Karpas-422 (cell line): ENCODE measurements at regions not wholly inside any gene's neighbourhood (a gene's known extent, or its start where the extent isn't known, plus 50 kb on each side); places are given as distances from the start of the nearest gene placed in this dataset.

ENCODE experiments used
- DNase-seq: peaks from one replicate; pipeline ENCODE4 v3.0.0-alpha.2; 2015
- H2AFZ ChIP-seq: fragments of 200-600 bp; sonication (generic); 2 replicates; pipeline ENCODE4 v1.6.1; 2014; ENCODE audit warnings: antibody characterized with exemption, low read length, mixed read lengths
- H3K27ac ChIP-seq: fragments of 200-600 bp; sonication (generic); 2 replicates; pipeline ENCODE4 v1.5.1; 2014; ENCODE audit warnings: mild to moderate bottlenecking, low read length, moderate library complexity
- H3K27me3 ChIP-seq: fragments of 200-600 bp; sonication (generic); 2 replicates; pipeline ENCODE4 v1.6.1; 2014; ENCODE audit warnings: low read length, mixed read lengths
- H3K36me3 ChIP-seq: fragments of 200-600 bp; sonication (generic); 2 replicates; pipeline ENCODE4 v1.6.1; 2014; ENCODE audit warnings: low read length, mixed read lengths; ENCODE audit not compliant: insufficient read depth
- H3K4me1 ChIP-seq: fragments of 200-600 bp; sonication (generic); 2 replicates; pipeline ENCODE4 v1.6.1; 2014; ENCODE audit warnings: mild to moderate bottlenecking, low read length, mixed read lengths
- H3K4me2 ChIP-seq: fragments of 200-600 bp; sonication (generic); 2 replicates; pipeline ENCODE4 v1.6.1; 2014; ENCODE audit warnings: low read length, low read depth, mild to moderate bottlenecking; ENCODE audit not compliant: poor library complexity, severe bottlenecking
- H3K4me3 ChIP-seq: fragments of 200-600 bp; sonication (generic); 2 replicates; pipeline ENCODE4 v1.5.1; 2014; ENCODE audit warnings: mild to moderate bottlenecking, antibody characterized with exemption, low read length, mixed read lengths
- H3K79me2 ChIP-seq: fragments of 200-600 bp; sonication (generic); 2 replicates; pipeline ENCODE4 v1.6.1; 2014; ENCODE audit warnings: mild to moderate bottlenecking, low read length, mixed read lengths
- H3K9ac ChIP-seq: fragments of 200-600 bp; sonication (generic); 2 replicates; pipeline ENCODE4 v1.6.0; 2014; ENCODE audit warnings: low read length
- H3K9me2 ChIP-seq: fragments of 200-600 bp; sonication (generic), shearing (Covaris generic); replicated peaks from 2 replicates; pipeline ENCODE4 v1.6.0; 2014; ENCODE audit warnings: mild to moderate bottlenecking, low read length, moderate library complexity; ENCODE audit not compliant: insufficient read depth
- H3K9me3 ChIP-seq: fragments of 300-700, 200-600 bp; sonication (generic); 2 replicates; pipeline ENCODE4 v1.6.1; 2014; ENCODE audit warnings: low read length, mixed read lengths
- H4K20me1 ChIP-seq: fragments of 200-600 bp; sonication (generic); 2 replicates; pipeline ENCODE4 v1.6.1; 2014; ENCODE audit warnings: mild to moderate bottlenecking, antibody characterized with exemption, low read length, low read depth; ENCODE audit not compliant: insufficient read depth

- no peaks in the 10 kb centered on the region for H3K9me2 ChIP-seq
- no peaks in the 10 kb centered on the region for H4K20me1 ChIP-seq
- peaks cover 12% of the 10 kb centered on the region for H3K9me3 ChIP-seq
- no peak overlapping the region for H3K9ac ChIP-seq
- H2AFZ ChIP-seq, result no peak overlapping the region
- H3K79me2 ChIP-seq, result no peaks in the 10 kb centered on the region
- H3K4me2 ChIP-seq, result no peak overlapping the region
- no peak for DNase-seq
- H3K4me3 ChIP-seq, result no peak overlapping the region
- no peak overlapping the region for H3K27ac ChIP-seq
- H3K36me3 ChIP-seq, result no peaks in the 10 kb centered on the region
- no peaks in the 10 kb centered on the region for H3K4me1 ChIP-seq
- no peaks in the 10 kb centered on the region for H3K27me3 ChIP-seq
Observed at GRCh38 chr18:27848336-27848735, 328.6 kb downstream of the CDH2 start.

- Histone ChIP-seq H3K4me2 (no peak overlapping the region), H2AFZ (no peak overlapping the region), H4K20me1 (no peaks in the 10 kb centered on the region), H3K79me2 (no peaks in the 10 kb centered on the region), H3K27ac (no peak overlapping the region), H3K4me3 (no peak overlapping the region), H3K9me2 (no peaks in the 10 kb centered on the region), H3K36me3 (no peaks in the 10 kb centered on the region), H3K9ac (no peak overlapping the region), H3K4me1 (no peaks in the 10 kb centered on the region), H3K27me3 (no peaks in the 10 kb centered on the region), H3K9me3 (peaks cover 12% of the 10 kb centered on the region)
- DNase-seq, result no peak
Observed at GRCh38 chr18:27847412-27847811, 329.5 kb downstream of the CDH2 start.

- H2AFZ ChIP-seq, result no peak overlapping the region
- DNase-seq, result no peak
Observed at GRCh38 chr18:27845897-27846296, 331.0 kb downstream of the CDH2 start.

DNA sequence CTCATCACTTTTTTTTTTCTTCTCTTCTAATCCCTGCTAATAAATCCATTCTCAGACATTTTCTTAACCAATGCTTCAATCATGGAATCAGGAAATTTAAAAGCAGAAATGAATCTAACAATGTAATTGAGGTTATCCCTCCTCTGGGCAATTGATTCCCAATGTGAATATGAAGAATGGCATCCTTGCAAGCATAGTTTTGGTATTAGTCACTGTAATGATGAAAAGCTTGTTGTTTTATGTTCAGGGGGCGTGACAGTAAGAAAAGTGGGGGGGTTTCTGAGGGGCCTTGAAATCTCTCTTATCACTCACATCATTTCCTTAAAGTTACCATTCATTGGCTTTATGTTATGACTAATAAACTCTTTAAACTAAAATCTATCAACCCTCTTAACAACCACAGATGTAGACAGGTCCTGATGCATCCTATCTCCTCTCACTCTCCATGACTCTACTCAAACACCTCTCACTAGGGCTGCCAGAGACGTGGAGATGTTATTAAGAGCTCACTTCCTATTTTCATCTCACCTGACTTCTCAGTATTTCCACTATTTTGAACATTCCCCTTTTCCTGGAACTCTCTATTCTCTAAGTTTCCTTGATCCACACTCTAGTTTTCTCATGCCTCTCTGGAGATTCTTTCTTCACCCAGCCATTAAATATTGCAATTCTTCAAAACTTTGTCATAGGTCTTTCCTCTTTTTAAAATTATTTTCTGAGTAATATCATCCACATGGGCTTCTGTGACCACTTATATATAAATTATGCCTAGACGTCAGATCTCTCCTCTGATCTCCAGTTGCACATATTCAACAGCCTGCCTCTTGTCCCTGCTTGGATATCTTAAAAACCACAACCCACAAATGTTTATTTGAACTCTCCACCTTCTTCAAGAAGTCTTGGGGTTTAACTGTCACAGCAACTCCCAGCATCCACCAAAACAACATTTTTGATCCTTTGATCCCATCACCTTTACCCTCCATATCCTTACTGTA lies 332.9 kb downstream of the CDH2 start:
- Histone ChIP-seq H3K9me3 (peaks cover 20% of the 10 kb centered on the region), H3K36me3 (no peaks in the 10 kb centered on the region), H3K4me2 (no peak overlapping the region), H3K27me3 (no peaks in the 10 kb centered on the region), H3K4me3 (no peak overlapping the region), H4K20me1 (no peaks in the 10 kb centered on the region), H2AFZ (no peak overlapping the region), H3K9me2 (no peaks in the 10 kb centered on the region), H3K9ac (no peak overlapping the region), H3K27ac (no peak overlapping the region), H3K79me2 (no peaks in the 10 kb centered on the region), H3K4me1 (no peaks in the 10 kb centered on the region)
- DNase-seq, result no peak

More at GRCh38 chr18:27845897-27846296, 331.0 kb downstream of the CDH2 start:
- Histone ChIP-seq H4K20me1 (no peaks in the 10 kb centered on the region), H3K27ac (no peak overlapping the region), H3K36me3 (no peaks in the 10 kb centered on the region), H3K27me3 (no peaks in the 10 kb centered on the region), H3K9me3 (peaks cover 12% of the 10 kb centered on the region), H3K9me2 (no peaks in the 10 kb centered on the region), H3K79me2 (no peaks in the 10 kb centered on the region), H3K9ac (no peak overlapping the region), H3K4me3 (no peak overlapping the region), H3K4me1 (no peaks in the 10 kb centered on the region), H3K4me2 (no peak overlapping the region)

GRCh38 chr18:27839141-27839540 lies 337.8 kb downstream of the CDH2 start:
- H3K36me3 ChIP-seq, result no peaks in the 10 kb centered on the region
- no peak for DNase-seq
- no peaks in the 10 kb centered on the region for H3K4me1 ChIP-seq
- H3K9me3 ChIP-seq, result peaks cover 15% of the 10 kb centered on the region
- no peaks in the 10 kb centered on the region for H3K9me2 ChIP-seq
- H4K20me1 ChIP-seq, result no peaks in the 10 kb centered on the region
- no peak overlapping the region for H3K4me2 ChIP-seq
- no peak overlapping the region for H2AFZ ChIP-seq
- H3K9ac ChIP-seq, result no peak overlapping the region
- no peak overlapping the region for H3K27ac ChIP-seq
- H3K79me2 ChIP-seq, result no peaks in the 10 kb centered on the region
- H3K4me3 ChIP-seq, result no peak overlapping the region
- no peaks in the 10 kb centered on the region for H3K27me3 ChIP-seq

DNA sequence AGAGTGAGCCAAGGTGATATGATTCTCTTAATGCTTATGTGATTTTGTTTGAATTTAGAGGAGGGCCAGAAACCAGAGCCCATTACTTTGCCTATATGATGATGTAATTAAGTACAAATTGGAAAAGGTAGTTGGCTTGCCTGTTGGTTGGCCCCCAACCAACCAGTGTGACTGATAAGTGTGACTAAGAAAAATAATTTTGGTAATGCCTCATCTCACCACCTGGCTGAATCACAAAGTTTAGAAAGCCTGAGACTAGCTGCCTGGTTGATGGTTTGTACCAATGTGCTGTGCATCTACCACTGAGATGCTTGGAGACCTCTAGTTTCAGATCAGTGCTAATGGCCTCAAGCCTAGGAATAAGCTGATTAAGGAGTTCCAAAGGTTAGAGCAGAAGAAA lies 338.7 kb downstream of the CDH2 start:
- H3K4me2 ChIP-seq, result no peak overlapping the region
- no peak for DNase-seq
- H4K20me1 ChIP-seq, result no peaks in the 10 kb centered on the region
- H3K9me2 ChIP-seq, result no peaks in the 10 kb centered on the region
- no peaks in the 10 kb centered on the region for H3K79me2 ChIP-seq
- H3K27ac ChIP-seq, result no peak overlapping the region
- H3K4me3 ChIP-seq, result no peak overlapping the region
- H3K9me3 ChIP-seq, result peaks cover 16% of the 10 kb centered on the region
- no peaks in the 10 kb centered on the region for H3K36me3 ChIP-seq
- H3K4me1 ChIP-seq, result no peaks in the 10 kb centered on the region
- H3K27me3 ChIP-seq, result no peaks in the 10 kb centered on the region
- no peak overlapping the region for H2AFZ ChIP-seq
- no peak overlapping the region for H3K9ac ChIP-seq

DNA sequence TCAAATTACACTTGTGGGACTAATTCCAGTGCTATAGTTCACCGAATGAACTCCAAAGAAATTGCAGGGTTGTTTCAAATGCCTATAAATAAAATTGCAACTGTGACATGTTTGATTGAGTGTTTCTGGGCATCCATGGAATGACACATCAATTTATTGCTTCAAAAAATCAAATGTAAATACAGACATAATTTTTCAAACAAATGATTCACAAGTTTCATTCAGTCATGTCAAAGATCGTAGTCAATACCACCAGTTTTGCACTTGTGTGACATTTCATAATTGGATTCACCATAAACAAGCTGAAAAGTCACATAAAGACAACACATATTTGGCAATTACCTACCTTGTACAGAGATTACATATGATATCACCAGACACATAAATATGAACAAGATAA lies 350.8 kb downstream of the CDH2 start:
- H3K9ac ChIP-seq, result no peak overlapping the region
- no peak overlapping the region for H2AFZ ChIP-seq
- H3K9me3 ChIP-seq, result peaks cover 11% of the 10 kb centered on the region
- no peak overlapping the region for H3K27ac ChIP-seq
- H3K36me3 ChIP-seq, result no peaks in the 10 kb centered on the region
- no peak overlapping the region for H3K4me2 ChIP-seq
- H3K9me2 ChIP-seq, result no peaks in the 10 kb centered on the region
- H4K20me1 ChIP-seq, result no peaks in the 10 kb centered on the region
- no peaks in the 10 kb centered on the region for H3K27me3 ChIP-seq
- no peak overlapping the region for H3K4me3 ChIP-seq
- H3K4me1 ChIP-seq, result no peaks in the 10 kb centered on the region
- no peaks in the 10 kb centered on the region for H3K79me2 ChIP-seq
- DNase-seq, result no peak

- Histone ChIP-seq H3K27me3 (no peaks in the 10 kb centered on the region), H3K9ac (no peak overlapping the region), H3K79me2 (no peaks in the 10 kb centered on the region), H3K4me1 (no peaks in the 10 kb centered on the region), H3K4me3 (no peak overlapping the region), H4K20me1 (no peaks in the 10 kb centered on the region), H3K27ac (no peak overlapping the region), H2AFZ (no peak overlapping the region), H3K9me2 (no peaks in the 10 kb centered on the region), H3K4me2 (no peak overlapping the region), H3K36me3 (no peaks in the 10 kb centered on the region), H3K9me3 (peaks cover 11% of the 10 kb centered on the region)
- no peak for DNase-seq
Observed at GRCh38 chr18:27825689-27826088, 351.2 kb downstream of the CDH2 start.
